HG03060 (cell line): ENCODE measurements at regions not wholly inside any gene's neighbourhood (a gene's known extent, or its start where the extent isn't known, plus 50 kb on each side); places are given as distances from the start of the nearest gene placed in this dataset.

ENCODE experiments used
- ATAC-seq: cut with Tn5 transposase; IDR thresholded peaks from one replicate; pipeline ENCODE4 v1.9.1; 2021; ENCODE audit warnings: low read depth, moderate number of reproducible peaks; ENCODE audit not compliant: unreplicated experiment

DNA sequence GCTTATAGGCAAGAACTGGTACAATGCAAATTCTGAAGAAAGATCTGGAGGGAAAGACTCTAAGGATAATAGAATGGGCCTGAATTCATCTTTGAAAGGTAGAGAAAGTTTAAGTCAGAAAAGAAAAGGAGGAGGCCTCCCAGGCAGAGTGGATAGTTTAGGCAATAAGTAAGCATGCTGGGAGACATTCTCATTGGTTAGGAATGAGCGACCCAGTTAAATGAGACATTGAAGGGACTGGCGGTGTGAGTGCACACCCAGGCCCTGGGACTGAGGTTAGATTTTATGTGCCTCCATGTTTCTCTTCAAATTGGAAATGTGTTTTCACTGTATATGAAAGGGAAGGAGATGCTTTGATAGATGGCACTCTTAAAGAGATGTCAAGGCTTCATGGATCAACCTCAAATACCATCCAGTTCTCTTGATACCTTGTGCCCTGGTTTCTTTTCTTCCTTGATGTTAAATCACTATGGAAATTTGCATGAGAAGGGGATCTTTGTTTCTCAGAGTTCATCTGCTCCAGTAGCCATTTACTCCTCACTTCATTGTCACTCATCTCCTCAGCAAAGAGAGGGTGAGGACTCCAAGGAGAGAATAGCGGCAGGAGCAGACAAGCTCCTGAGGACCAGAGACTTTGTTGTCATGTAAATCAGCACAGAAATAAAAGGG, 584.2 kb upstream of the INTU start:
- ATAC-seq: no peak

DNA sequence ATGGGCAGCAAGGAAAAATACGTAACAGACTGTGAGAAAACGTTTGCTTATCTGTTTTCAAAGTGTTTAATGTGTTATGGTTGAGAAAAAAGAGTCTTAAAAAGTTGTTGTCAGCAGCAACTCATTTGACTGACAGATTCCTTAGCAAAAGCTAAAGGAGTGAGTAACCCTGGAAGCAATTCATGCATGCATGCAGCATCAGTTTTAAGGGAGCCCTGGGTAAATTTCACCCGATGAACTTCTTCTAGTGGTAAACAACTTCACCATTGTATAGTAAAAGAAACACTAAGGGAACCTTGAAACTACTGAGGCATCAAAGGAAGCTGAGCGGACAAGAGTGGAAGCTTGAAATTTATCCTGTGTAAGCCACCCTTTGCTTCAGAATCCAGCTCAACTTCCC, 583.2 kb upstream of the INTU start:
- ATAC-seq: no peak

DNA sequence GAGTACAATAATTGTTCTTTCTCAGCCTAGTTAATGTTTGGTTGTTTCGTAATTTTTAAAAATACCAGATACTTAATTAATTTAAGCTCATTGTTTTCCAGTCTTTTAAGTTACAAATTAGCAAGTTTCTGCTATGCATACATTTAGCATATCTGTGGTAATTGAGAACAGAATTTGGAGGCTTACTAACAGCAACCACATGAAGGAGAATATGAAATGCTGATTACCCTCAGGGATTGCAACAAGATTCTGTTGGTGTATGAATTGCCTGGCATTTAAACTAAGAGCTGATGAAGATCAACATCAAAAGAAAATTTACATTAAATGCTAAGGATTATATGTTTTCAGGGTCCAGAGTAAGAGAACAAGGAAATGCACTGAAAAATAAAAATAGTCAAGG, 580.0 kb upstream of the INTU start:
- no peak for ATAC-seq

DNA sequence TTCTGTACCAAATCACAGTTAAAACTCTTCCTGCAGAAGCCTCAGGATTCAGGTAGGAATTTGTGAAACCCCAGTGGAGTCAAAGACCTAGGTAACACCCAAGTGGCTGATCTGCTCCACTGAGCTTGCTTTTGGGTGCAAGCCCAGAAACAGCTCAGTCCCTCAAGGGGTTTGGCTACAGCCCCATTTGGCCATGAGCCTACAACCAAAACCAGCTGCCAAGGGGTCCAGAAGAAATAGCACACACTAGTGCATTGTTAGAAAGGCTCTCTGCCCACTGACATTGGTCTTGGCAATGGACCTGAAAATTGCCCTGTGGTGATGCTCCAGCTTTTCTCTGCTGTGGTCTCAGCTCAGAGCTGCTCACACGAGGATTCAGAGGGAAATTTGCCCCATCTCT, 577.4 kb upstream of the INTU start:
- ATAC-seq: no peak

DNA sequence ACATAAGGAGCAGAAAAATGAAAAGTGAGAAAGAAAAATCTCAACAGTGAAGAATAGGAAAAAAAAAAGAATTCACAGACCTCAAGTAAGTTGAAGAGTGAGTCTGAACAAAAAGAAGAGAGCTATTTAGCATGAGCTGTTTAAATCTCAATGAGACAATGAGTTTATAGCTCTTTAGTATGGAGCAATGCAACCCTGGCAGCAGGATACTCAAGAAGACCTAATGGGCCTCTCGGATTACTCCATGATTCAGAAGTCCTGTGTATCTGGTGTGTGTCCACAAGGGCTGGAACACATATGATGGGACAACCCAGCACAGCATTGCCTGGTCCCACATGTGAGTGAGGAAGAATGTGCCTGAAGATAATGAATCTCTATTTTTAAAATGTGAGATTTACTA, 563.1 kb upstream of the INTU start:
- no peak for ATAC-seq

DNA sequence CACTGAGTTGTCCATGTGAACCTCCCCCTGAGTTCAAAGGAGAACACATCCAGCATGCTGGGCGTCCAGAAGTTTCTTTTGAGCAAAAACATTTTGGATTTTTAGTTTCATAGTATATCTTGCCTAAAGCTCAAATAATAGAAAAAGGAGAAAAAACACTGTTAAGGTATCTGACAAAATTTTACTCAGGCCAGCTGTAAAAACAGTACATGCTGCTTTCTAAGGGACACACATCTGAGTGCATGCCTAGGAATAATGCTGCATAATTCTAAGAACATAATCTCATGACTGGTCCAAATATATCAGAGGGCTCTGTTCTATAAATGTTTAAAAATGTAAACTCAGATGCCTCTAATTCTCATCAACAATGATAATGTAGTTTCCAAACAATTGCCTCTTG, 561.3 kb upstream of the INTU start:
- ATAC-seq: no peak

DNA sequence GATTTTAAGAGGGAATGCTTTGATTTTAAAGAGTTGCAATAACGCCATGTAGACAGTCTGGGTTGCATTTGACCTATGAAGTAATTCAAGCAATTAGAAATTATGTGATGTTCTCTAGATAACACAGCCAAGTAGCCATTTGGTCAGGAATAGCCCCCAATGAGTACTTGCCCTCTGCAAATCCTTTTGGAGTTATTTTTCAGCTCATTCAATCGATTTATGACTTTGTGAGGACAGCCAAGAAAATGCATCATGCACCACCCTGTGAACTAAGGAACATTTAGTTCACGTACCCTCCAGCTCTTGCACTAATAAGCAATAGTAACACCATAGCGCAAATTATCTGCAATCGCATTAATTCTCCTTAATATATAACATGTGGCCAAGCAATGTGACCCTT, 552.6 kb upstream of the INTU start:
- no peak for ATAC-seq

DNA sequence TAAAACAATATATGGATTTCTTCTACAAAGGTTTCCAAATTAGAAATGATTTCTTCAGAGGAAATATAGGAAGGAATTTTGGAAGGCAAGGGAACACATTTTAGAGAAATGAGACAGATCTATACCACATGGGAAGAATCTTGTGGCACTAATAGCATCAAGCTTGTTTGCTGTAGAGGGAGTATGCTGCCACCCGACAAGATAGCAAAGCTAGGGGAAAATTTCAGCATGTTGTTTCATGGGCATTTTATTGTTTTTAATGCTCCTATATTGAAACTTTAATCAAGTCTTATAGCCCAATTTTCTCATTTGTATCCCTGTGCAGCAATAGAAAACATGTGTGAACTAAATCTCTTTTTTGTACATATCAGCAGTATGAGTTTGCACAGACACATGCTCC, 551.7 kb upstream of the INTU start:
- ATAC-seq: no peak

DNA sequence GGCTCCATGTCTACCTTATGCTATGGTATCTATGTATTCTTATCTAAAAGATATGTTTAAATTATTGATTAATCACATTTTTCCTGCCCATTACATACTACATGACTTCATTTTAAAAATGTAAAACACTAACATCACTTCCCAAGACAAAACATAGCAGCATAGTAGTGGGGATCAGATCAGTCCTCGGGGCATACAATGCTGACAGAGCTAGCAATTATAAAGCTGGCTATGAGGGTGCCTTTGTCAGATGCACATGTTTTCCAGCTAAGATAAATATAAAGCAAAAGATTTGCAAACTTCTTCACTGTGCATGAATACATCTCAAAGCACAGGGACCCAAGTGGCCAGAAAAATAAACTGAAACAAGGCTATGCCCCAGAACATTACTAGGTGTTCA, 549.8 kb upstream of the INTU start:
- ATAC-seq: no peak

DNA sequence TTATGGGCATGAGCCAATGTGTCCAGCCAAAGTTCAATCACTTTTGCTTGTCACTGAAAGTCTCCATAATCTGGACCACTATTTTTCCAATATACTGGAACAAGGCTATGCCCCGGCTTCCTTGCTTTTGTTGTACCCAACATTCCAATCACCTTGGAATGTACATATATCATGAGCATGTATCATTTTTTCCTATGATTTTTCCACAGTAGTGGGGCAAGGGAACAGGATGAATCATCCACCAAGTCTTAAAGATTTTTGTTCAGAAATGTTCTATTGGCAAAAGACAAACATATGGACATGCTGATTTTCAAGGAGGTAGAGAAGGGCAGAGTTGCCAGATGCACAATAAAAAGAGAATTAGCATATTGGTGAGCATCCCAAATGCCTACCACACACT, 548.1 kb upstream of the INTU start:
- no peak for ATAC-seq

DNA sequence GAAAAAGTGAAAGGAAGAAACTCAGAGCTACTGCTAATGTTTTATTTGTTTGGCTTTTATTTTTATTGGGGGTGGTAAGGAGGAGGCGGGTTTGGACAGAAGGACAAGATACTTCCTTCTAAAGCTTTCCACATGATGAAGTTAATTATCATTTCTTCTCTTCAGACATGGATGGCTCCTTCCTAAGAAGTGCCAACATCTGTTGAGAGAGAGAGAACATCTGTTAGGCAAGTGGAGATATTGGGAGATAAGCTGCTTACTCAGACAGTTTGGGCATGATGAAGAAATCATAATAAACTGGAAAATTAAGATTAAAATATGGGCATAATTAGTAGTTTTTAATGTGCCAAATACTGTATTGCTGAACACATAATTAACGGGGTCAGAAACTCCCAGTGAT, 535.7 kb upstream of the INTU start:
- no peak for ATAC-seq

DNA sequence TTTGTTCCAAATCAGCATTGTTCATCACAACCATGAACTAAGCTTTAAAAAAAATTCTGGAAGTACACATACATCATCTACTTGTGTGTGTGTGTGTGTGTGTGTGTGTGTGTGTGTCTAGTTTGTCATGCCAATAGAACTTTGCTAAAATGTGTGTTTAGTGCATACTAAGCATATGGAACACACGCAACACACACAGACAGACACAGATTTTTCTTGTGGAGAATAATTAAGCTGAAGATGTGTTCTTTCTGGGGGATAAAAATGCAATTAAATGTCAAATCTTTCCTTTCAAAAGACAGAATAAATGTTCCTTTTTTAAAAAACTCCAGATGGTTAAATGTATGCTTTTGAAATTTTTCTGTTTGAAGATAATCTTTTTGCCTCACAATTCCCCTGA, 530.4 kb upstream of the INTU start:
- ATAC-seq: no peak

DNA sequence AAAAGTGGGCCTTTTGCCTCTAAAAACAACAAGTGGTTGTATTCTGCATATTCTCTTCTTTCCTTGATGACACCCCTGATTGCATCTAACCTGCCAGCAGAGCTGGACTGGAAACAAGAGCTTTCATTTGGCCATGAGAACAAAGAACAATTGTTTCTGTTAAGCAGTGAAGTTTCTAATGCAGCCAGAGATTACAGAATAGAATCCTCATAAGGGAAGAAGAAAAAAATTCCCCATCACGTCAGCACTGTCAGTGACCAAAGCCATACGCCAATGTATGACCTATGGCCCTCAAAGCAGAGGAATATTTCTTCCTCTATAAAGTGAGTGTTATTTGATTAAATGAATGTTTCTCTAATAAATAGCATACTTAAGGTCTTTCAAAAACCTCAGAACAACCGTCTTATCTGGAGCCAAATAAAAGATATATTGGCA, 529.1 kb upstream of the INTU start:
- ATAC-seq: no peak

DNA sequence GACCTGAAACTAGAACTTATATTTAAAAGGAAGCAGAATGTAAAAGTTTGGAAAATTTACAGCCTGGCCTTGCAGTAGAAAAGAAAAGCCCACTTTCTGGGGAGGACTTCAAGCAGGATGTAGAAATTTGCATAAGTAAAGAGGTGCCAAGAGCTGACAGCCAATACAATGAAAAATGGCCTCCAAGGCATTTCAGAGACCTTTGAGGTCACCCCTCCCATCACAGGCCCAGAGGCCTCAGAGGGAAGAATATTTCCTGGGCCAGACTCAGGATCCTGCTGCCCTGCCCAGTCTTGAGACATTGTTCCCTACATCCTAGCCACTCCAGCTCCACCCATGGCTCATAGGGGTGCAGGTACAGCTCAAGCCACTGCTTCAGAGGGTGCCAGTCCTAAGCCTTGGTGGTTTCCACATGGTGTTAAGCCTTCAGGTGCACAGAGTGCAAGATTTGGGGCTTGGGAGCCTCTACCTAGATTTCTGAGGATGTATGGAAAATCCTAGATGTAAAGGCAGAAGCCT, 518.9 kb upstream of the INTU start:
- ATAC-seq: no peak

DNA sequence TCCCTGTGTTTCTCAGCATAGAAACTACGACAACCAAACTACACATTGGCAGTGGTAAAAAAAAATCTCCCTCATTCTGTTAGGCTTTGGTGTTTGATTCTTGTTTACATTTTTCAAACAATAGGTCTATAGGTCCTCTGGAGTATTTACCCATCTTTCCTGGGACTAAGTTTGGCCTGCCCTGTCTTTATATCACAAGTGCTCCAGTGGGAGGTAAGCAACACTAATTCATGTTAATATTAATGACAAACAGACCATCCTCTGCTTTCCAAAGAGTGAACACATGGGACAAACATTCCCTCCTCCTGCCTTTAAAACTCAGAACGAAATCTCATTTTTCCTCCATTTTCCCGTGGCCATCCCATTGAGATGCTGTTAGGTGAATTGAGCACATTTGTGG, 514.1 kb upstream of the INTU start:
- no peak for ATAC-seq

DNA sequence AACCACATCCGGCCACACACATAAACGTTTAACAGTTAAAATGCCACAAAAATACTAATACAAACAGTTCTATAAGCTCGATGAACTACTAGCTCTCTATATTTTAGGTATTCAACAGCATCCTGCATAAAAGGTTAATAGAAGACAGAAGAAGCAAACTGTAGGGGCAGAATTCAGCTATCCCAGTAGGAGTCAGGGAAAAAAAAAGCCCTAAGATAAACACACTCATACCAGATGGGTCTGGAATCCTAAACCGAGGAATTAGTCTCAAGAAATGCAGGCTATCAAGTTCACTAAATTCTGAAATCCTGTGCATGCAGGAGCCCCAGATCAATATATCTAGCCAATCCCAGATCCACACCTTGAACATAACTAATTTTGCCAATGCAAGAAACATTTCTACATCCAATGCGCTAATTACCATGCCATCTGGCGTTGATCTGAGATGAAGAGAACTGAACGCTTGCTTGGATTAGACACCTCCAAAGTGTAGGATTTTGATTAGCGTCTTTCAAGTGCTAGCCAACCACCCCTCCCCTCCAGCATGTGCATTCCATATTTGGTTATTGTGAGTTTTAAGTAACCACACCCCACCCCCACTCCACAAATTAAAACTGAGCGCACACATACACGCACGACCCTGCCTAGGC, 512.2 kb upstream of the INTU start:
- no peak for ATAC-seq

DNA sequence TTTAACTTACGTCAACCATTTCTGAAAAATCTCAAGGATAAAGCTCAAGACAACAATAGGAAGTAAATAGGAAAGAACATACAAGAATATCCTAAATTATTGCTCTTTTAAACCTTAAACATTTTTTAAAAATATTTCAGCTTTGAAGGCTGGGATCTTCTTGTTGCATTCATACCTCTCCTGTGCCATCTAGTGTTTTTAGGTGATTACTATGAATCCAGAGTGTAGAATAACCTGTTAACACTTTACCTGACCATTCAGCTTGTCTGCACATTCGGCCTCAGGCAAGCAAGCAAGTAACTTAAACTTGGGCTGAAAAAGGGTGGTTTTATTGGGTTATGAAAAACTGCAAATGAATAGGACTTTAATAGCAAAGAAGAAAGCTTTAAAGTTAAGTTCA, 507.8 kb upstream of the INTU start:
- ATAC-seq: no peak

DNA sequence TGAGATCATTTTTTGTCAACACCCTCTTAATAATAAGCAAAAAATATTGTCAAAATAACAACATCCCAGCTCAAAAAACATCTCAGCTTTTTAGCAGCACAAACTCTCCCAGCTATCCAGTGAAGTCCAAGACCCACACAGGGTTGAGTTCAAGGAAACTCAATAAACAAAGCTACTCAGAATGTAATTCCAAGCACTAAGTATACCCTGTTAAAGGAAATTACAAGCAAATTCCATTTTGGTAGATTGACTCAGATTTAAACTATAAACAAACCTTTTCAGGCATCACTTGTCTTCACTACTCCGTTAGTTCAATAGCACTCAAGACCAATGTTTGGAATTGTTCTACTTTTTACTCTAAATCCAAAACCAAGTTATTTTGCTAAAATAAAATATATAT, 506.0 kb upstream of the INTU start:
- no peak for ATAC-seq

DNA sequence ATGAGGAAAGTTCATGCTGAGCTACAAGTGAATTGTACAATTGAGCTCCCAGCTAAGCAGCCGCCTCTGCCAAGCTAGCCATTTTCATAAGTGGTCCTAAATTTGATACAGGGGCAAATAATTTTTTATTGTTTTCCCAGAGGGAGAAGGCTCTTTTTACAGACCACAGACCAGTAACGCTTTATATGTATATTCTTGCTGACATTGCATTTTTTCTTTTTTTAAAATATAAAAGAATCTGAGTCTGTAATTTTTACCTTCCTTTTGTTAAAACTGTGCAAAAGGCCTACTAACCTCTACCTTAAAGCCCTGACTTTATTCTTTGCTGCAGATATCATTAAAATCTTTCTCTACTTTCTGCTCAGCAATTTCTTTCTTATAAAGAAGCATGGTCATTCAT, 501.2 kb upstream of the INTU start:
- ATAC-seq: no peak

DNA sequence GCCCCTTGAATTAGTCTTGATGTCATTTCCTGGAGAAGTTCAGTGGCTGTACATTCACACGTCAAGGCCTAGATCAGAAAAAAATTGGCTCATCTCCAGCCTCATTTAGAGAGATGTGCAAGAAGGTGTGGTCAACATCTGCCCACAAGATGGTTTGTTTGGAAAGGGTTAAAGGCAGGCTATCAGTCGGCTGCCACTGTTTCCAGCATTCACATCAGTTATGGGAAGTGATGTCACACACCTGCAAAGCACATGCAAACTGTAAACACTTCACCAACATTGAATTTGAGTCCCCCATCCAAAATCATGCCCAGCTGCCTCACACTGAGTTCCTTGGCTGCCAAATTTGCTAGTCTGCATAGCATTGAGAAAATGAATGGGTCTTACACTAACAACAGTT, 498.3 kb upstream of the INTU start:
- no peak for ATAC-seq

DNA sequence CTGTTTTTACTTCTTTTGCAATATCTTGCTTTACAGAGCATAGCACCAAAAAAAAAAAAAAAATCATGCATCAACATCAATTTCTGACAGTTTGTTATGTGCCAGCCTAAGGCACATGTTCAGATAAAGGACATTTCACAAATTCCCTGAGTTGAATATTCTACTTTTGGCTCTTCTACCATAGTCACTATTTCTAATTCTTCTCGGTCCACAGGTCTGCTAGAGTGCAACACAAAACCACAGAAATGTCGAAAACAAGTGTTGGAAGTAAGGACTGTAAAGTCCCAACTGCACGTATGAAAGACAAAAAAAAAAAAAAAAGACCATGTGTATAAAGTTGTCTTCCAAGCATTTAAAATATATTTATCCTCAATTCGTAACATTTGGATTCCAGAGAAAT, 494.2 kb upstream of the INTU start:
- no peak for ATAC-seq

DNA sequence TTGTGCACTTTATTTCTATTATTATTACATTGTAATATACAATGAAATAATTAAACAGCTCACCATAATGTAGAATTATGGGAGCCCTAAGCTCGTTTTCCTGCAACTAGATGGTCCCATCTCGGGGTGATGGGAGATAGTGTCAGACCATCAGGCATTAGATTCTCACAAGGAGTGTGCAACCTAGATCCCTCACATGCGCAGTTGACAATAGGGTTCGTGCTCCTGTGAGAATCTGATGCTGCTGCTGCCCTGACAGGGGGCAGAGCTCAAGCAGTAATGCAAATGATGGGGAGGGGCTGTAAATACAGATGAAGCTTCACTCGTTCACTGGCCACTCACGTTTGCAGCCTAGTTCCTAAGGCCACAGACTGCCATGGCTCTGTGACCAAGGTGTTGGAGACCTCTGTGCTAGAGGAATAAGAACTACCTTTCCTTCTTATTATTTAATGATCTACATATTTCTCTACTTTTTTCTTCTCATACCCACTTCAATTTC, 492.9 kb upstream of the INTU start:
- no peak for ATAC-seq
